ENCODE measurements at regions not wholly inside any gene's neighbourhood (a gene's known extent, or its start where the extent isn't known, plus 50 kb on each side); places are given as distances from the start of the nearest gene placed in this dataset.

- TF ChIP-seq TCF4 (CRISPR knock-in tag; IDR thresholded peaks at IDR 0.05; ENCODE audit: borderline replicate concordance) (no peak), ARNTL (CRISPR knock-in tag; IDR thresholded peaks at IDR 0.05; ENCODE audit: borderline replicate concordance, low read depth) (no peak), SNAI2 (CRISPR knock-in tag; IDR thresholded peaks at IDR 0.05) (no peak), RARB (CRISPR knock-in tag; IDR thresholded peaks at IDR 0.05) (no peak), ZNF565 (CRISPR knock-in tag; conservative IDR thresholded peaks at IDR 0.05; ENCODE audit: low read depth) (no peak), ZC3H10 (CRISPR knock-in tag; IDR thresholded peaks at IDR 0.05) (no peak), ZNF70 (CRISPR knock-in tag; IDR thresholded peaks at IDR 0.05) (no peak), BACH2 (CRISPR knock-in tag; IDR thresholded peaks at IDR 0.05; ENCODE audit: borderline replicate concordance) (no peak), OSR1 (CRISPR knock-in tag; IDR thresholded peaks at IDR 0.05) (no peak), TSHZ2 (CRISPR knock-in tag; IDR thresholded peaks at IDR 0.05) (no peak), CSDC2 (CRISPR knock-in tag; IDR thresholded peaks at IDR 0.05) (no peak), GLIS3 (CRISPR knock-in tag; IDR thresholded peaks at IDR 0.05) (no peak), ZFP30 (CRISPR knock-in tag; IDR thresholded peaks at IDR 0.05) (no peak), ZFP3 (CRISPR knock-in tag; IDR thresholded peaks at IDR 0.05) (no peak), PPARA (CRISPR knock-in tag; IDR thresholded peaks at IDR 0.05; ENCODE audit: borderline replicate concordance) (no peak)
- TF ChIP-seq, protein P1, sequence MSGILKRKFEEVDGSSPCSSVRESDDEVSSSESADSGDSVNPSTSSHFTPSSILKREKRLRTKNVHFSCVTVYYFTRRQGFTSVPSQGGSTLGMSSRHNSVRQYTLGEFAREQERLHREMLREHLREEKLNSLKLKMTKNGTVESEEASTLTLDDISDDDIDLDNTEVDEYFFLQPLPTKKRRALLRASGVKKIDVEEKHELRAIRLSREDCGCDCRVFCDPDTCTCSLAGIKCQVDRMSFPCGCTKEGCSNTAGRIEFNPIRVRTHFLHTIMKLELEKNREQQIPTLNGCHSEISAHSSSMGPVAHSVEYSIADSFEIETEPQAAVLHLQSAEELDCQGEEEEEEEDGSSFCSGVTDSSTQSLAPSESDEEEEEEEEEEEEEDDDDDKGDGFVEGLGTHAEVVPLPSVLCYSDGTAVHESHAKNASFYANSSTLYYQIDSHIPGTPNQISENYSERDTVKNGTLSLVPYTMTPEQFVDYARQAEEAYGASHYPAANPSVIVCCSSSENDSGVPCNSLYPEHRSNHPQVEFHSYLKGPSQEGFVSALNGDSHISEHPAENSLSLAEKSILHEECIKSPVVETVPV (CRISPR knock-in tag; IDR thresholded peaks at IDR 0.05): no peak
- TF ChIP-seq, protein P2, sequence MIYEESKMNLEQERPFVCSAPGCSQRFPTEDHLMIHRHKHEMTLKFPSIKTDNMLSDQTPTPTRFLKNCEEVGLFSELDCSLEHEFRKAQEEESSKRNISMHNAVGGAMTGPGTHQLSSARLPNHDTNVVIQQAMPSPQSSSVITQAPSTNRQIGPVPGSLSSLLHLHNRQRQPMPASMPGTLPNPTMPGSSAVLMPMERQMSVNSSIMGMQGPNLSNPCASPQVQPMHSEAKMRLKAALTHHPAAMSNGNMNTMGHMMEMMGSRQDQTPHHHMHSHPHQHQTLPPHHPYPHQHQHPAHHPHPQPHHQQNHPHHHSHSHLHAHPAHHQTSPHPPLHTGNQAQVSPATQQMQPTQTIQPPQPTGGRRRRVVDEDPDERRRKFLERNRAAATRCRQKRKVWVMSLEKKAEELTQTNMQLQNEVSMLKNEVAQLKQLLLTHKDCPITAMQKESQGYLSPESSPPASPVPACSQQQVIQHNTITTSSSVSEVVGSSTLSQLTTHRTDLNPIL (CRISPR knock-in tag; IDR thresholded peaks at IDR 0.05; ENCODE audit: low read depth): no peak
- TF ChIP-seq, protein P3, sequence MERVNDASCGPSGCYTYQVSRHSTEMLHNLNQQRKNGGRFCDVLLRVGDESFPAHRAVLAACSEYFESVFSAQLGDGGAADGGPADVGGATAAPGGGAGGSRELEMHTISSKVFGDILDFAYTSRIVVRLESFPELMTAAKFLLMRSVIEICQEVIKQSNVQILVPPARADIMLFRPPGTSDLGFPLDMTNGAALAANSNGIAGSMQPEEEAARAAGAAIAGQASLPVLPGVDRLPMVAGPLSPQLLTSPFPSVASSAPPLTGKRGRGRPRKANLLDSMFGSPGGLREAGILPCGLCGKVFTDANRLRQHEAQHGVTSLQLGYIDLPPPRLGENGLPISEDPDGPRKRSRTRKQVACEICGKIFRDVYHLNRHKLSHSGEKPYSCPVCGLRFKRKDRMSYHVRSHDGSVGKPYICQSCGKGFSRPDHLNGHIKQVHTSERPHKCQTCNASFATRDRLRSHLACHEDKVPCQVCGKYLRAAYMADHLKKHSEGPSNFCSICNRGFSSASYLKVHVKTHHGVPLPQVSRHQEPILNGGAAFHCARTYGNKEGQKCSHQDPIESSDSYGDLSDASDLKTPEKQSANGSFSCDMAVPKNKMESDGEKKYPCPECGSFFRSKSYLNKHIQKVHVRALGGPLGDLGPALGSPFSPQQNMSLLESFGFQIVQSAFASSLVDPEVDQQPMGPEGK (CRISPR knock-in tag; IDR thresholded peaks at IDR 0.05; ENCODE audit: borderline replicate concordance): no peak
- TF ChIP-seq, protein P4, sequence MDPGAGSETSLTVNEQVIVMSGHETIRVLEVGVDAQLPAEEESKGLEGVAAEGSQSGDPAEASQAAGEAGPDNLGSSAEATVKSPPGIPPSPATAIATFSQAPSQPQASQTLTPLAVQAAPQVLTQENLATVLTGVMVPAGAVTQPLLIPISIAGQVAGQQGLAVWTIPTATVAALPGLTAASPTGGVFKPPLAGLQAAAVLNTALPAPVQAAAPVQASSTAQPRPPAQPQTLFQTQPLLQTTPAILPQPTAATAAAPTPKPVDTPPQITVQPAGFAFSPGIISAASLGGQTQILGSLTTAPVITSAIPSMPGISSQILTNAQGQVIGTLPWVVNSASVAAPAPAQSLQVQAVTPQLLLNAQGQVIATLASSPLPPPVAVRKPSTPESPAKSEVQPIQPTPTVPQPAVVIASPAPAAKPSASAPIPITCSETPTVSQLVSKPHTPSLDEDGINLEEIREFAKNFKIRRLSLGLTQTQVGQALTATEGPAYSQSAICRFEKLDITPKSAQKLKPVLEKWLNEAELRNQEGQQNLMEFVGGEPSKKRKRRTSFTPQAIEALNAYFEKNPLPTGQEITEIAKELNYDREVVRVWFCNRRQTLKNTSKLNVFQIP (CRISPR knock-in tag; IDR thresholded peaks at IDR 0.05; ENCODE audit: borderline replicate concordance, low read depth): no peak
- no peak for ATAC-seq
Measured at GRCh38 chr22:48984639-48985038, 843.0 kb downstream of the BRD1 start.

DNA sequence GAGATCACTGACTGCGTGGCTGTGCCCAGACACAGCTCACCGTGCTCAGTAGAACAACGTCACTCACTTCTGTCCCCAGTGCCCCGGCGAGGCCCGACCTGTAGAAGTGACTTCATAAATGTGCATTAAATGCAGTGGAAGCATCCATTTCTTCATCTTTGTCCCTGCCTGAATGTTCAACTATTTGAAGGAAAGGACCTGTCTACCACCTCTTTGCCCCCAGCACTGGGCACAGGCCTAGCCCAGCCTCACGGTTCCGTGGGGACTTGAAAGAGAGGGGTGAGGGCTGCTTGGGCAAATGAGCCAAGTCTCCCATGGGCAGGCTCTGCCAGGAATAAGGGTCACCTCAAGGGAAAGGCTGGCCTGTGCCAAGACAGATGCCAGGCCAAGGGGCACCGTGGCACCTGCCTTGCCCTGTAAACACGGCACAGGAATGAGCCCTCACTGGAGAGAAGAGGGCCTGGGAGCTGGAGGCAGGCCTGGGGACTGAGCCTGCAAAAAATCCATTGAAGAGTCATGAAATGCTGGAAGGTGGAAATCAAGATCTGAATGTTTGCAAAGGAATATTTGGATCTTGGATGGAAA is 845.3 kb downstream of the BRD1 start:
- no peak for ATAC-seq
- TF ChIP-seq CSDC2 (CRISPR knock-in tag; IDR thresholded peaks at IDR 0.05) (no peak), BACH2 (CRISPR knock-in tag; IDR thresholded peaks at IDR 0.05; ENCODE audit: borderline replicate concordance) (no peak), PPARA (CRISPR knock-in tag; IDR thresholded peaks at IDR 0.05; ENCODE audit: borderline replicate concordance) (no peak)
- TF ChIP-seq, protein P2 (CRISPR knock-in tag; IDR thresholded peaks at IDR 0.05; ENCODE audit: low read depth): no peak
- TF ChIP-seq, protein P4 (CRISPR knock-in tag; IDR thresholded peaks at IDR 0.05; ENCODE audit: borderline replicate concordance, low read depth): no peak

All from SK-N-SH treated with all-trans-retinoic acid at 6 μM for 48 hours (cell line).